HG03460 (cell line): ENCODE measurements at regions not wholly inside any gene's neighbourhood (a gene's known extent, or its start where the extent isn't known, plus 50 kb on each side); places are given as distances from the start of the nearest gene placed in this dataset.

ENCODE experiments used
- ATAC-seq: cut with Tn5 transposase; IDR thresholded peaks from one replicate; pipeline ENCODE4 v1.9.1; 2021; ENCODE audit not compliant: unreplicated experiment

DNA sequence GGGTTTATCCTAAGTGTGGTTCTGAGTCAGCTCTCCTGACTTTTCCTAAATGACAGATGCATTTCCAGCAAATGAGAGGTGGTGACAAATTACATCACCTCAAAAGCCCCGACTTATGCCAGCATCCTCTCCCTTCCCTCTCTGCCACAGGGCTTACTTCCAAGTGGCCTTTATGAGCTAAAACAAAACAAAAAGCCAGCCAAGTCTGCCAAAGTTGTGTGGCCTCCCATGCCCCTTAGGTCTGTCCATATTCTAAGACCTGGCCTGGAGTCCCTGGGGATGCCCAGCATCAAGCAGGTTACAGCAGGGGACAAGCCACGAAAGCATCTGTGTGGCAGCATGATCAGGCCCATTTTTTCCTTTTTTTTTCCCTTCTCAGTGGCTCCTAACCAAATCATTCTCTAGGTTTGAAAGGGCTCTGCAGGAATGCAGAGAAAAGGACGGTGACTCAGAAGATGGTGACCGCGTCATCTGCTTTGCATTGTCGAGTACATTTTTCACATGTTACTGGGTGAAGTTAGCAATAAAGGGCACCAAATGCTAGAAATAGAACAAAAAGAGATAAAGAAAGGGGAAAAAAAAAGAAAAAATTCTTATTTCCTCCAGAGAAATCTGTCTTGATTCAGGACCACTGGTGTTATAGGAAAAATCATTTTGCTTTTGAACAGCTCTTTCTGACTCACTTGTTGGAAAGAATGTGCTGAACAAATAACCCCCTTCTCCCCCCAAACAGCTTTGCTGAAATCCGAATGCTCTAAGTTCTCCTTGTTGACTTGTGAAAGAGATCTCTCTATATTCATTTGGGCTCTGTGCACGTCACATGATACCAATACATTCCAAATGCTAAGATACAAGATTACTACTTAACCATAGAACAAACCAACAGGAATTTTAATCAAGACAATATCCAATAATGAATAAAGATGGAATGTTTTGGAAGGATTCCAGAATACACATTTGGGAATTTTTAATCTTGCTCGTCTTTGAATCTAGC is 178.7 kb downstream of the EN1 start:
- no peak for ATAC-seq

DNA sequence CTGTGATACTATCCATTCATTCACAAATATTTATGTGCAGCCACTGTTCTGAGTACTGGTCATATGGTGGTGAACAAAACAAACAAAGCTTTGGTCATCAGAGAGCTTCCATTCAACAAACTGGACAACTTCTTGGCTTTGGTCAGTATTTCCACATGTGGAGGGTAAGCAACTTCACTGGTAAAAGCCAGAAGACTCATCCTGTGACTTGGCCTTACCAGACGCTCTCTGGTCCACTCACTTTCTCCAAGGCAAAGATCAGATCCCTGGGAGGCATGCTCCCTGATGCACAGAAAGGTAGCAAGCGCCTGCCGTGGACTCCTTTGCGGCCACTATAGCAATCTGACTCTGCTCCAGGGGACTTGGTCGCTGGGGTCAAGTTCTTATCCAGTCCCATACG is 179.5 kb downstream of the EN1 start:
- ATAC-seq, result no peak

DNA sequence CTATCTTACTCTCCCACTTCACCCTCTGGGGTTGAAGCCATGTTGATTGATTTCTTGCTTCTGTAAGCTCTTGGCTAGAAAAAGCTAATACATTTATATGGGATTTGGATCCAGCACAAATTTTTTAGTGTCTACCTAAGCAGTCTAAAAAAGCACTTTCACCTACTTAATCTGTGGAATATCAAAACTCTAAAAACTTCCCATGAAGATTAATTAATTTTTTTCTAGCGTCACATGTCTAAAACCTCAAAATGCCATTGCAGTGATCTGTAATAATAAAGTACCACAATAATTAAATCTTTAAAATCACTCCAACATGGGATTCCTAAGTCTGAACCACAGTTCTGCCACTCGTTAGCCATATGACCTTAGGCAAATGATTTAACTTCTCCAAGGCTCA is 180.1 kb downstream of the EN1 start:
- ATAC-seq, result no peak

DNA sequence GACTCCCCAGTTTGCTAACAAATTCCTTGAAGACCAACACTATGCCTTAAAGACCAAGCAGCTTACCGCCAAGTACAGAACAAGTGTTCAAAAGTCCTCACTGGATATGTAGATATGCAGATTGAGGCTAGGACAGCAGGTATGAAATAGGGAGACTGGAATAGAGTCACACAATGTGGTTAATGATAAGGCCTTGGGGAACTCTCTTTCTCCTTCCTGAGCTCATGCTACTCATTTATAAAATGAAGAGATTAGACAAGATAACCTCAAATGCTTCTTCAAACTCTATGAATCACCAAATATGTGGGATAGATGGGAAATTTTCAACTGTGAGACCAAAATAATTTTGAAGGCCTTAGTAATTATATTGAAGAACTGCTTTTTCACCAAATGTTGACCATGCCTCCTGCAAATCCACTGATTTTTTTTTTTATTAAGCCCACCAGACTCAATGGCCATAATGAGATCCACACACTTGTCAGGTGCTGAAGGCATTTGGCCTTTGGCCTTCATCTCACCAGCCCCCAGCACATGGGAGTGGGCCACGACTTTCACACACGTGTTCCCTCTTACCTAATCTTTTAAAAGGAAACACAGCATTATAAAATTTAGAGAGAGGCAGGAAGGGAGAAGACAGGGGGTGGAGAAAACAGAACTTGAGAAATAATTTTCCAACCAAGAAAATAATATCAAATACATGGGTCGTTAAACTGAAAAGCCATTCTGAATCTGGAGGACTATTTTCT is 181.5 kb downstream of the EN1 start:
- ATAC-seq, result no peak

DNA sequence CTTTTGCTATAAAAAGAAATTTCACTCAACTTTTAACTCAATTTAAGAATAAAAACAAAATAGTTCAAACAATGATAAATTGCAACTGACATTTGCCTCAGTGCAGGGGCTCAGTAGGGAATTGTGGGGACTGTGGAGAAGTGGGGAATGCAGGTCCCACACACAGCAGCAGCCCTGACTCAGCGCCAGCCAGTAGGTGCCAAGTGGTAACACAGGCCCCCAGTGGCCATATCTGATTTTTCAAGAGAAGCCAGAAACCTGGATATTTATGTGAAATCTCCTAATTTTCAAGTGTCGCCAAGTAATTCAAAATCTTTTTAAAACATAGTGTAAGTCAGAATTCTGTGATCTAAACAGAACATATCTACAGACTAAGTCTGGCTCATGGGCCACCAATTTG is 186.3 kb downstream of the EN1 start:
- no peak for ATAC-seq

DNA sequence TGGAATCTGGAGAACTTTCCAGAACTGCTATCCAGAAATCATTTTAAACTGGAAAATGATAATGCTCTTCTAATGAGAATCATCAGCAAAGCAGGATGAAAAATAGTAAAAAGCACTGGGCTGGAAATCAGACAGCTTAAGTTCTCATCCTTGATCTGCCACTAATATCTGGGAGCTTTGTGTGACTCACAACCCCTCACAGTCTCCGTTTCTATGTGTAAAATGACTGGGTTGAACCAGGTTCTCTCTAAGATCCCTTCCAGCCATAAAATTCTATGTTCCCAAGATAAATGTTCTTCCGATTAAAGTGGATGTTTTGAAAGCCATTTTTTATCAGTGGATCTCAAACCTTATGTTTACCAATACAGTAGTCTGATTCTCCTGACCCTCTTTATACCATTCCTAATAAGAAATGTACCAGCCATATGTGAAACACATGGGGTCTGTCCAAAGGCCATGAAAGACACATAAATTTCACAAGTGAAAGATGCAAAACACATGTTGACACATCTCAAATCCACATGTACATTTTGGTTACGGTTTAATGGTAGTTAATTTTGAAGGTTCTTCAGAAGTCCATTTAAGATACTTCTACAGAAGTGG is 188.8 kb downstream of the EN1 start:
- ATAC-seq, result no peak

DNA sequence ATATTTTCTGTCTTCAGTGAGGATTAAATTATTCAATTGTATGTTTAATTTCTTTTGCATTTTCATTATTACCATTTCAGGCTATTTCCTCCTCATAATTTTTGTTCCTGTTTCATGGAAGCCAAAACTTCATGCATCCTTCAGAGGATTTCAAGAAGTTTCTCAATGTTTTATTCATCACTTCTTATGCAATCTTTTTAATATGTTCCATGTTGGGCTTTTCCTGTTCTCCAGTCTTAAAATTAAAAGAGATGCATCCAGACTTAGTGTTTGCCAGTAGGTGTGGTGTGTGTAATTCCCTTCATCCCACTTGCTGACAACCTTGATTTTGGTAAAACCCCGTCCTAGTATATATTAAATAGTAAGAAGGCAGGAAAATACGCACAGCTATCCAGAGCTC is 190.0 kb downstream of the EN1 start:
- ATAC-seq, result no peak

DNA sequence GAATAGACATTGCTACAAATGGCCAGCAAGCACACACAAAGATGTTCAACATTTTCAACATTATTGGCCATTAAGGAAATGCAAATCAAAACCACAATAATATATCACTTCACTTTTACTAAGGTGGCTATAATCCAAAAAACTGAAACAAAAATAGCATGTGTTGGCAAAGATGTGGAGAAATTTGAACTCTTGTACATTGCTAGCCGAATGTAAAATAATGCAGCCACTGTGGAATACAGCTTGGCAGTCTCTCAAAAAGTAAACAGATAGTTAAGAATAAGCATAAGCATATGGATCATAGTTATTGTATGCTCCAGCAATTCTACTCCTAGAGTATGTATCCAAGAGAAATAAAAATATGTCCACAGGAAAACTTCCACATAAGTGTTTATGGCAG is 192.5 kb downstream of the EN1 start:
- no peak for ATAC-seq

DNA sequence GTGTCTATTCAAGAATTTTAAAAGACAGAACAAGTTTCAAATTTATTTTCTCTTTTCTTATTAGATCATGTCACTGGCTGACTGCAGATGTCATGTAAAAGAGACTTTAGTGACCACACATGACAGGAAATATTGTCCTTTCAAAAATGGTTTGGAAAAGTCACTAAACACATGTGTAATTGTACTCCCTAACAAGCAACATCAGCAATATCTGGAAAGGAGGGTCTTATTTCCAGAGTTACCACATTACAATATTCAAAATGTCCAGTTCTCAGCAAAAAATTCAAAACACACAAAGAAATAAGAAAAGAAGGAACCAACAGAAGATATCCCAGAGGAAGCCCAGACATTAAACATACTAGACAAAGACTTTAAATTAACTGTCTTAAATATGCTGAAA is 197.1 kb downstream of the EN1 start:
- ATAC-seq, result no peak

DNA sequence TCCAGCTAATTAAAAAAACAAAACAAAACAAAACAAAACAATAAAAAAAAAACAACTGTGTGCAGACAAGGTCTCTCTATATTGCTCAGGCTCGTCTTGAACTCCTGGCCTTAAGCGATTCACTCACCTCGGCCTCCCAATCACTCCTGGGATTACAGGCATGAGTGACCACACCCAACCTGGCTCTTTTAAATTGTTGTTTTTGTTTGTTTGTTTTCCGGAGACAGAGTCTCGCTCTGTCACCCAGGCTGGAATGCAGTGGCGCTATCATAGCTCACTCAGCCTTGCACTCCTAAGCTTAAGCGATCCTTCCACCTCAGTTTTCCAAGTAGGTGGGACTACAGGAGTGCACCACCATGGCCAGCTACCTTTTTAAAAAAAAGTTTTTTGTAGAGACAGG is 201.6 kb downstream of the EN1 start:
- no peak for ATAC-seq

DNA sequence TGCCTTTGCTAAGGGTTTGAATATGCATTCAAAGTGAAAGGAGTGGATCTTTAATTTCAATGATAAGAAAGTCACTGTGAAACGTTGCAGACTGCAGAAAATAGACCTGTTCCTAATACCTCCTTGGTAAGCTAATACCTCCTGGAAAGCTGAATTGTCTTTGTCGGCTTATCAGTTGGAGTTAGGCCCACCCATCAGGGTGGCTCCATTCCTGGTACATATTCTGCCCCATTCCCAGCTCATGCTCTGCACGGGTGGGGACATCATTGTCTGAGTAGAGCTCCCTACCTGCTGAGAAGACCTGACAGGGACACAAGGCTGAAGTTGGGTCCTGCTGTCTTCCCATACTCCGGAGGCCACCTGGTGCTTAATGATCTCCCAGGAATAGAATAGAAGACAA is 203.3 kb downstream of the EN1 start:
- ATAC-seq, result no peak

DNA sequence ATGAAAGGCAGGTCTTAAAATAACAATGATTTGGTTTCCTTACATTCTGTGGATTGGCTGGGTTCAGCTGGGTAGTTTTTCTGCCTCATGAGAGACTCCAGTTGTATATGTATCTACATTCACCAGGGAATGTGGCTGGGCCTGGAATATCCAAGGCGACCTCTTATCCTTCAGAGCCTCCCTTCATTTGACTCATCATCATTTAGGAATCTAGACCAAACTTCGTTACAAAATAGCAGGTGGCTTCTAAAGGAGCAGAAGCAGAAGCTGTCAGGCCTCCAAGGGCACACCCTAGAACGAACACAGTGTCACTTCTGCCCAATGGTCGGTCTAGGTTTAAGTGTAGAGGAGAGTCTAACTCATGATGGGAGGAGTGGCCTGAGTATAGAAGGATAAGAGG is 204.2 kb downstream of the EN1 start:
- no peak for ATAC-seq

DNA sequence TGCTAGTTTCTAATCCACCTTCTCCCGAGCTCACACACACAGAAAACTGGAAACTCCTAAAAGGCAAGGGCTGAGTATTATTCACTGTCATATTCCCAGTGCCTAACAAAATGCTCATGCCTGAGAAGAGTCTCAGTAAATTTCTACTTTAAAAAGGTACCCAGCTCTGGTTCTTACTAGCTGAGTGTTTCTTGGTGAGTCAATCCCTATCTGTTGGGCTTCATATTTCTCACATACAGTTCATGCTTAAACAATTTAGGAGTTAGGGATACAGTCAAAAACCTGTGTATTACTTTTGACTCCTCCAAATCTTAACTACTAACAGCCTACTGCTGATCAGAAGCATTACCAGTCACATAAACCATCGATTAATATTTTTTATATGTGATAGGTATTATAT is 204.9 kb downstream of the EN1 start:
- ATAC-seq, result no peak

DNA sequence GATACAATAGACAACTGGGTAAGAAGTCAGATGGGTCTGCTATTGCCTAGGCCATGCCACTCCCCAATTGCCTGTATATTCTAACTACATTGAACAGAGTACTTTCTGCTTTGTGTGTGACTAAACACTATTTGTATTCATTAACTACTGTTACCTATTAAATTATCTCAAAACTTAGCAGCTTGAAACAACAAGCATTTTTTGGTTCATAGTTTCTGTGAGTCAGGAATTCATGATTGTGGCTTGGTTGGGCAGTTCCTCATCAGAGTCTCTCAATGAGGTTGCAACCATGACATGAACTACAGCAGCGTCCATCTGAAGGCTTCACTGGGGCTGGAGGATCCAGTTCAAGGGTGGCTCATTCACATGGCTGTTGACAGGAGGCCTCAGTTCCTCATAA is 205.7 kb downstream of the EN1 start:
- ATAC-seq, result no peak

DNA sequence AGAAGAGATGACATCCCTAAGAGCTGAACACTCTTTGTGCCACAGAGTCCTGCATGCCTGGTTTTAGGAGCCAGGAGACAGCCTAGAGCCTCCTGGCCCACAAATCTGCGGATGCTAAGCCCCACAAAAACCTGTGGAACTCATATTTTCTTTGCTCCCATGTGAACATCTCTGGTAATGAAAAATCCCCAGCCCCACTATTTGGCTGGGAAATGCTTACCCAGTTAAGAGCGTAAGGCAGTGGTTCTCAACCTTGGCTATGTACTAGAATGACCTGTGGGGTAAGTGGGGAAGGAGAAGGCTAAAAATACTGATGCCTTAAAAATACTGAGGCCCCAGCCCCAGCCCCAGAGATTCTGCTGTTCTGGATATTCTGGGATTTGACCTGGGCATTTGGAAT is 208.1 kb downstream of the EN1 start:
- ATAC-seq, result no peak

DNA sequence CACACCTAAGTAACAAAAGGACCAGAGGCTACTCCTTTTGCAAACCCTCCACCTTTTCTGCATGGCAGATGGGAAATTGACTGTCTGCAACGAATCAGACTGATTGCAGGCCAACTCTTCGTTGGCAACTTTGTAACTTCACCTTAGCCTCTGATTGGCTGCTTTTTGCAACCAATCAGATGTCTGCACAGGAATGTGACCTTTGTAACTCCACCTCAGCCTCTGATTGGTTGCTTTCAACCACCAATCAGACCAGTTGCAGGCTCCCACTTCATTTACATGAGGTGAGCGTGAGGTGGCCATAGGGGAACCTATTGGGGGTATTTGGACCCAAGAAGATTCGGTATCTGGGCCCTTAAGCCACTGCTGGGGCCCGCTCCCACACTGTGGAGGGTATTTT is 209.0 kb downstream of the EN1 start:
- ATAC-seq, result no peak

DNA sequence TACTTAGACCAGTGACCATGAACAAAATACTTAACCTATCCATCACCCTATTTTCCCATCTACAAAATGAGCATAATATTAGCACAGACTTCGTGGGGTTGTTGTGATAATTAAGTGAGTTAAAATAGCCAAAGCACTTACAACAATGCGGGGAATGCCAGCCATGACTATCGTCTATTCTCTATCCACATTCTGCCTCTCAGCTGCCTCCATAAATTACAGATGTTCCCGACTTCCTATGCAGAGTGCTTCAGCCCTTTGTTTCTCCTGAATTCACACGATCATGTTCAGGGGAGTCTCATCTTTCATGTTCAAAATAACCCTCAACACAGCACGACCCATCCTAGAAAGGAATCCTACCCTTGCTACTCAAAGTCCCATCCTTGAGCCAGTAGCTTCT is 211.6 kb downstream of the EN1 start:
- no peak for ATAC-seq

DNA sequence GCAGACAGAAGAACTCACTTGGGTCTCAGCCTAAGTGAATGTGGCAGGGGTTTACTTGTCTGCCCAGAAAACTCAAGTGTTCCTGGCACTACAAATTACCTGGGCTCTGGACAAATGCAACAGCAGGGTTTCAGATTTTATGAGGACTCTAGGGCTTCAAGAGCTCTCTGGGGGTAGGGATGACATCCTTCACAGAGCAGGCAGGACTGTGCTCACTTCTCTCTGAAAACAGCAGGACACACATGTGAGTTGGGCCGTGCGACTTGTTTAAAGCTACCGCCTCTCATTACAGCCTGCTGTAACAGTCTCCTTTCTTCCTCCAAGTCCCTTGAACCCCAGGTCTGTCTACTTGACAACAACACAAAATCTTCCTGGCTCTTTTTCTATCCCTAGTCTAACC is 212.6 kb downstream of the EN1 start:
- ATAC-seq, result no peak

DNA sequence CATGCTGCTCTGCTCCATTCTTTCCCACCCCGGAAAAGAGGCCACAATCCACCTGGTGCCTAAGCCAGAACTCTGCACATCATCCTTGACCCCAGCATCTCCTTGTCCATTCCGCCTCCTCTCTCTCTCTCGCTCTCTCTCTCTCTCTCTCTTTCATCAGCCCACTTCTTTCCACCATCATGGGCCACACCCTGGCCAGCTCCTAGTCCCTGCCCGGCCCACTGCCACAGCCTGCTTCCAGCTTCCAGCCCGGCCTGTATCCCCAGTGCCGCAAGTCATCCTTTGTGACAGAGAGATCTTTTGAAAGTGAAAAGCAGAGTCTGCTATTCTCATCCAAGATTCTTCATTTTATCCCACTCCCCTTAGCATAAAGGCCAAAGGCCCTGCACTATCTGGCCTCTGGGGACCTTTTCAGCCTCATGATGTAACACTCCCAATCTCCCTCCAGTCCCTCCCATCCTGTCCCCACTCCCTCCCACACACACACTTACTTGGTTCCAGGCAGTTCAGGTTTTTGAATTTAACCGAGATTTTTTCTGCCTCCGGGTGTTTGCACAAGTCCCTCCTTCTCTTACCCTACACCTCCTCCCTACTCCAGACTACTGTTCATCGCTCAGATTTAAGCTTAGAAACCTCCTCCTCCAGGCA is 214.0 kb downstream of the EN1 start:
- ATAC-seq, result no peak

DNA sequence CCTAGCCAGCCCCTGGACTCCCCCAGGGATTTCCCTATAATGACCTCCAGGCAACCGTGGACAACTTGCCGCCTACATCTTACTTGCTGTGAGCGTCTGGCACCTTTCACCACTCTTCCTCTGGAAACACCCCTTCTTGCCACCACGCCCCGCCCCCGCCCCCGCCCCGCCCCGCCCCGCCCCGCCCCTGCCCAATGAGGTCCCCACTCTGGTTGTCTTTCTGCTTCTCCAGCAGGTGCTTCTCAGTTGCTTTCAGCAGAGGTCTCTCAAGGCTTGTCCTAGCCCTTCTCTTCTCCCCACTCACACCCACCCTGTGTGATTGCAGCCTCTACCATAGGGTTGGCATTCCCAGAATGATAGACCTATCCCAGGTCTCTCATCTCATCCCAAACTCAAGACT is 214.5 kb downstream of the EN1 start:
- no peak for ATAC-seq

DNA sequence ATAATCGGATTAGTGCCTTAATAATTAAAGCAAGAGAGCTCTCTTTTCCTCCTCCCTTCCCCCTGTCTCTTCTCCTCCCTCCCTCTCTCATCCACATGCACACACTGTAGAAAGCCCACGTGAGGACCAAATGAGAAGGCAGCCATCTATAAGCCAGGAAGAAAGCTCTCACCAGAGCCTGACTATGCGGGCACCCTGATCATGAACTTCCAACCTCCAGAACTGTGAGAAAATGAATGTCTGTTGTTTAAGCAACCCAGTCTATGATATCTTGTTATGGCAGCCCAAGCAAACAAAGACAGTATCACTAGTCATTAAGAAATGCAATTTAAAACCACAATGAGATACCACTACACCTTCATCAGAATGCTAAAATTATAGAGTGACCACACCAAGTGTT is 220.3 kb downstream of the EN1 start:
- ATAC-seq, result no peak
